D721Med (cell line): ENCODE measurements at regions not wholly inside any gene's neighbourhood (a gene's known extent, or its start where the extent isn't known, plus 50 kb on each side); places are given as distances from the start of the nearest gene placed in this dataset.

ENCODE experiments used
- DNase-seq: peaks from one replicate; pipeline ENCODE4 v3.0.0; 2011; ENCODE audit warnings: low spot score; ENCODE audit not compliant: insufficient read length
- FAIRE-seq: peaks from 2 replicates; lab custom pipeline; 2011; peaks lifted over from hg19 to GRCh38; lab: Jason Lieb, UNC
- CTCF ChIP-seq: IDR thresholded peaks from 2 replicates; pipeline ENCODE4 v1.5.1; 2012; ENCODE audit warnings: mild to moderate bottlenecking, control low read depth; ENCODE audit not compliant: insufficient read depth; ENCODE audit errors: missing control alignments

GRCh38 chrX:456551-457291, 70.0 kb upstream of the PPP2R3B start:
- FAIRE-seq = no peak
- DNase-seq = no peak
- TF ChIP-seq CTCF = no peak

GRCh38 chrX:457292-457679, 70.6 kb upstream of the PPP2R3B start:
- DNase-seq (no peak), FAIRE-seq (no peak)
- TF ChIP-seq CTCF = no peak

- TF ChIP-seq CTCF = no peak
- no peak for FAIRE-seq
- DNase-seq = no peak
Measured at GRCh38 chrX:458631-459061, 71.9 kb upstream of the PPP2R3B start.

- DNase-seq (no peak), FAIRE-seq (no peak)
- no peak for TF ChIP-seq CTCF
Measured at GRCh38 chrX:459611-460010, 72.9 kb upstream of the PPP2R3B start.

GRCh38 chrX:460116-460515, 73.4 kb upstream of the PPP2R3B start:
- DNase-seq = no peak
- FAIRE-seq = no peak
- TF ChIP-seq CTCF = no peak

GRCh38 chrX:460823-461640, 74.3 kb upstream of the PPP2R3B start:
- no peak for FAIRE-seq
- no peak for TF ChIP-seq CTCF
- DNase-seq = no peak

- FAIRE-seq = no peak
- no peak for DNase-seq
- no peak for TF ChIP-seq CTCF
Measured at GRCh38 chrX:462853-463252, 76.1 kb upstream of the PPP2R3B start.
